Neural progenitor cell (in vitro differentiated cells): ENCODE measurements at regions not wholly inside any gene's neighbourhood (a gene's known extent, or its start where the extent isn't known, plus 50 kb on each side); places are given as distances from the start of the nearest gene placed in this dataset.

Experiments used
- CTCF ChIP-seq: fragments of 200-600 bp; sonication (generic); IDR thresholded peaks from 2 replicates; pipeline ENCODE4 v1.5.1; 2017; ENCODE audit warnings: antibody characterized with exemption, mild to moderate bottlenecking
- EZH2 ChIP-seq: fragments of 200-600 bp; sonication (generic); IDR thresholded peaks from 2 replicates; pipeline ENCODE4 v1.6.1; 2017; ENCODE audit warnings: antibody characterized with exemption, mild to moderate bottlenecking, moderate library complexity
- EZH2phosphoT487 ChIP-seq: fragments of 200-600 bp; sonication (generic); IDR thresholded peaks from 2 replicates; pipeline ENCODE4 v1.6.1; 2017; ENCODE audit warnings: antibody characterized with exemption

GRCh38 chr15:46676233-46677206, 1040.8 kb upstream of the SEMA6D start:
- TF ChIP-seq EZH2 (no peak), CTCF (no peak), EZH2phosphoT487 (no peak)
